GM21447 (cell line): ENCODE measurements at regions not wholly inside any gene's neighbourhood (a gene's known extent, or its start where the extent isn't known, plus 50 kb on each side); places are given as distances from the start of the nearest gene placed in this dataset.

ENCODE experiments used
- ATAC-seq: cut with Tn5 transposase; IDR thresholded peaks from one replicate; pipeline ENCODE4 v1.9.1; 2021; ENCODE audit not compliant: unreplicated experiment

- no peak for ATAC-seq
Observed at GRCh38 chr13:34431827-34432581, 510.1 kb upstream of the NBEA start.

DNA sequence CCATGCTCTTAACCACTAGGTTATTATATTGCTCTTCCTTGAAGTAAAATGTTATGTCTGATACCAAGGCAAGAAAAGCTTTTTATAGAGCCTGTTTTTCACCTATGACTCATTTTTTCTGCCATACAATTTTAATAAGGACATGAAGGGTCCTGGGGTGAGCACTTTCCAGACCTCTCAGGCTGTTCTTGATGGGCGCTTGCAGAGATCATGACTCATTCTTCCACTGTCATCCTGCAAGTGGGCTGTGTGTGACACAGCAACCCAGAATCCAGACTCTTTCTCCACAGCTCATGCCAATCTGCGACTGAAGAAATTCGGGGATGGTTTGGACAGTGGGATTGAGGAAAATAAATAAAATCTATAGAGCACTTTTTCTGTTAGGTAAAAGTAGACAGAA is 506.7 kb upstream of the NBEA start:
- ATAC-seq, result no peak

- no peak for ATAC-seq
Observed at GRCh38 chr13:34437873-34438272, 504.2 kb upstream of the NBEA start.

DNA sequence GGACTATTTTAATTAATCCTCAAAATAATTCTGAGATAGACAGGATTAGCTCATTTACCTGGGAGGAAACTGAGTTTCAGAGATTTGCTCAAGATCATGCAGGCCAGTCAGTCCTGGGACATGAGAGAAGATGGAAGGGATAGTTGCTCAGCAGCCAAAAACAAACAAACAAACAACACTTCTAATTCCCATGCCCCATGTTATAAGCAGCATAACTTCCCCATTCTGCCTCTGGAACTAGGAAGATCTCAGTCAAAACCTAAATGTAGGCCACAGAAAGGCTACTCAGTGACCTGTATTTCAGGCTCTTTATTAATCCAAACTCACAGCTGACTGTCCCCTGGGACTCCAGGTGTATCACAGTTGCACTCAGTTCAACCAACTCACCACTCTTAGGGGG is 489.2 kb upstream of the NBEA start:
- ATAC-seq, result no peak

GRCh38 chr13:34458756-34459715 is 483.0 kb upstream of the NBEA start:
- no peak for ATAC-seq

DNA sequence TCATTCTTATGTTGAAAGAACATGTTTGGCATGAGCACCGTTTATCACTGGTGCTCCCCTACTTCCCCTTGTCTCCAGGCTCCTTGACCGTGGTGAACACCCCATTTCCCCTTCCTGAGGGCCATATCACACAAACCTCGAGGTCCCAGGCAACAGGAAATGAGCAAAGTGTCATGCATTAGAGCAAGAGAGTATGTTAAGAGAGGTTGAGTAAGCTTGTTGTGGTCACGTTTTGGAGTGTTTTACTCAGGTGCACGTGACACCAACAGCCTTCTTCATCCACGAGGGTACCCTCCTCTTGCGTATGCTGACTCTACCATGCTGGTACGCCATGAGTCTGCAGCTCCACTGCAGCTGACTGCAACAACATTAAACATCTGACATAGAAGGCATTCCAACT is 482.2 kb upstream of the NBEA start:
- no peak for ATAC-seq

GRCh38 chr13:34462843-34463242 is 479.2 kb upstream of the NBEA start:
- no peak for ATAC-seq

DNA sequence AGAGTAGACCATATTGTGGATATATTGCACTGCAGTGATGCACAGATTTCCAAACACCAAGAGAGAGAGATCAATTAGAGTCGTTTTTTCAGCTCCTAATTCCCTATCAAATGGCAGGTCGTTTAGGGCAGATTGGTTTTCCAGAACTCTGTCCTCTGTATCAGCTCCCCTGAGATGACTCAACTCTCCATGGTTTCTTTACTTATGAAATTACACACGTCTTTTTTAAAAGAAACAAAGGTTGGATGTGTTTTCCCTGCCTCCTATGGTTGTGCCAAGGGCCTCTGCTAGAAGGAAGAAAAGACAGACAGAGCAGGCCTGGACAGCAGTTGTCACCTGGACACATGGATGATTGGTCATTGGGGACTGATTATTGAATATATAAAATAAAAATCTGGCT is 478.1 kb upstream of the NBEA start:
- no peak for ATAC-seq

DNA sequence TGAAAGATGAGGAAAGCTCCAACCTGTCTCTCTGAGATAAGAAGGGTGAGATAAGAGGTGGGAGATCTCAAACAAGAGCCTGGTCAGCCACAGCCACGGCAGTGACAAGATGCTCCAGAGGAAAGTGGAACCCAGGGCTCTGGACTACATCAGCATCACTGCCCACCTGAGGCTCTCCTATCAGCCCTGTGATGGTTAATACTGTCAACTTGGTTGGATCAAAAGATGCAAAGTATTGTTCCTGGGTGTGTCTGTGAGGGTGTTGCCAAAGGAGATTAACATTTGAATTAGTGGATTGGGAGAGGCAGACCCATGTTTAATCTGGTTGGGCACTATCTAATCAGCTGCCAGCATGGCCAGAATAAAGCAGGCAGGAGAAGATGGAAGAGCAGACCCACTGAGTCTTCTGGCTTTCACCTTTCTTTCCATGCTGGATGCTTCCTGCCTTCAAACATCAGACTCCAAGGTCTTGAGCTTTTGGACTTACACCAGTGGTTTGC is 476.6 kb upstream of the NBEA start:
- no peak for ATAC-seq

GRCh38 chr13:34466301-34466700 is 475.8 kb upstream of the NBEA start:
- no peak for ATAC-seq

- no peak for ATAC-seq
Observed at GRCh38 chr13:34467450-34468083, 474.5 kb upstream of the NBEA start.

GRCh38 chr13:34469196-34469986 is 472.7 kb upstream of the NBEA start:
- no peak for ATAC-seq

- no peak for ATAC-seq
Observed at GRCh38 chr13:34474187-34474868, 467.7 kb upstream of the NBEA start.

DNA sequence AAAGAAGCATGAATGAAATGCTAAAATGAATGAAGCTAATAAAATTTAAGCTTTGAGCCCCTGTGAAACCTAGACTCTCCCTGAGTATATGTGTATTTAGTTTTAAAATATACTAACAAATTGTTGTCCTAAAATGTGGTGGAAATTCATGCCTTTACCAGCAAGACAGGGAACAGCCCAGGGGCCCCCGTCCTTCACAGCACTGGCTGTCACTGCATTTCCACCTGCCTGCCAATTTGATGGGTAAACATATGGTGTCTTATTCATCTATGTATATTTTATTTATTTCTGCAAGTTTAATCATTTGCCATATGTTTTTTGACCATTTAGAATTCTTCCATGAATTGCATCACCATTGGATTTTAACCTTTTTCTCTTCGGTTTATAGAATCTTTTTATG is 463.7 kb upstream of the NBEA start:
- ATAC-seq, result no peak

DNA sequence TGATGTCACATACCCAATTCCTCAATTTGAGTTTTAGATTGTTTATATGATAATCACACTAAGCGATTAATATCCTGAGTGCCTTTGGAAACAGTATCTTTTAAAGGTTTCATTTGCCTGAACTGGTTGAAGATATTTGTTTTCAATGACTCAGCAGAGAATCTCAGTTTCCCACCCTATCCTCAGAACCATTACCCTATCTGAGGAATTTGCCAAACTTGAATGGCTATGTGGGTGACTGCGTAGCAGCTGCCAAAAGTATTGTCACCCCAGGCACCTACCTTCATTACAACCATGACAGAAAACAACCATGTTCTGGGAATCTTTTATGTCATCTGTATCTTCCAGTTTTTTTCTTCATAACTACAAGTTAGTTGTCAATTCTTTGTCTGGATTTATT is 440.1 kb upstream of the NBEA start:
- no peak for ATAC-seq

- ATAC-seq, result no peak
Observed at GRCh38 chr13:34502621-34503020, 439.4 kb upstream of the NBEA start.

DNA sequence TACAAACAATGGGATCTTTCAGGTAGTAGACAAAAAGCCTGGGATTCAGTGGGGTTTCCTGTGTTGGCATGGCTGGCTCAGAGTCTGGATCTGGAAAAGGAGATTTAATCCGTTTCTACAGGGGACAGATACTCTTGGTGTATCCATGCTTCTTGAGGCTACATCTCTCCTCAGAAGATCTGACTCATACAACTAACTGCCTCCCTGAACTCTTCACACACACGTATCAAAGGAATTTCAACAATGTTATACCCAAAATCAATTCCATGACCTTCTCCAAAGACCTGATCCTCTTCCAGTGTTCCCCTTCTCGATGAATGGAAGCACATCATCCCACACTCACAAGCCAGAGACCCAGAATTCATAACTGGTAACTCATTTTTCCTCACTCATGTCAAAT is 435.3 kb upstream of the NBEA start:
- no peak for ATAC-seq

- no peak for ATAC-seq
Observed at GRCh38 chr13:34507630-34508029, 434.4 kb upstream of the NBEA start.

DNA sequence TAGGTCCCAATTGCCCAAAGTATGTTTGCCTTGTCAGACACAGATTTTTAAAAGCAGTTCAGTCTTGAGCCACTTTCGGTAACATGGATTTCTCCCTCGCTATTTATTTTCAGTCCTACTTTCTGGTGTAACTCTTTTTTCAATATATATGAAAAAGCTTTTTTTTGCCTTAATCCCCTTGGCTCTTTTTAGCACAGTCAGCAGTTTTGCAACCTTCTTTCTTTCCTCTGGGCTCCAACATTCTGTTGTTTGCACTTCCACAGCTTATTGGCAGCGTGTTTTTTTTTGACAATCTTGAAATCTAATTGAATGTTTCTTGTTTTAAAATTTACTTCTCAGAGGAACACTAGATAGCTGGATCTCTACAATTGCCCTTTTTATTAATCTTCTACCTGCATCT is 429.3 kb upstream of the NBEA start:
- no peak for ATAC-seq

GRCh38 chr13:34513526-34513925 is 428.5 kb upstream of the NBEA start:
- ATAC-seq, result no peak
